ENCODE measurements at regions not wholly inside any gene's neighbourhood (a gene's known extent, or its start where the extent isn't known, plus 50 kb on each side); places are given as distances from the start of the nearest gene placed in this dataset.

DNA sequence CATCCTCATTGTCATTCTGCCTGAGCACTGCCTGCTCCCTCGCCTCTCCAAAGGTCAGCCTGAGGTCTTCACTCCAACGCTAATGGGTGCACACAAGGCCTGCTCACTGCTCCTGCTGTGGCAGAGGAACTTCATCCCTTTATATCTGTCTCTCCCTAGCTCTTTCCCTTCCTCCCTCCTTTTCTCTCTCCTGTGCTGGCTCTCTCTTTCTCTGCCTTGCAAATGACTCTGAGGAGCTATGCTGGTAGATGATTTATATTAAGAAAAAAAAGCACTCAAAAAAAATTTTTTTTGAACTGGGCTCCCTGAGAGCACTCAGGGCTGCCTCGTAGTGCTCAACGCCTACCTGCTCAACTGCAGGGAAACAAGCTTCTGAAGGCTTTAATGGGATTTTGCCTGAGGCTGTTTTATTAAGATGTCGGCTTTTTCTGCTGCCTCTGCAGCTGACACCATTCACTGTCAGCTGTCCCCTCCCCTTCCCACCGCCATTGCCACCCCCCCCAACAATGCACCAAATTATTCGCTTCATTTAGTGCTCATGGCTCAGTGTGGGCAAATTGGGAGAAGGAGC is 137.7 kb upstream of the DEFB112 start:
- no peaks in the 10 kb centered on the region for H3K36me3 Mint-ChIP-seq
- 53% methylated on average over 2 of the region's 7 CpGs for WGBS (ENCODE audit: insufficient coverage)

DNA sequence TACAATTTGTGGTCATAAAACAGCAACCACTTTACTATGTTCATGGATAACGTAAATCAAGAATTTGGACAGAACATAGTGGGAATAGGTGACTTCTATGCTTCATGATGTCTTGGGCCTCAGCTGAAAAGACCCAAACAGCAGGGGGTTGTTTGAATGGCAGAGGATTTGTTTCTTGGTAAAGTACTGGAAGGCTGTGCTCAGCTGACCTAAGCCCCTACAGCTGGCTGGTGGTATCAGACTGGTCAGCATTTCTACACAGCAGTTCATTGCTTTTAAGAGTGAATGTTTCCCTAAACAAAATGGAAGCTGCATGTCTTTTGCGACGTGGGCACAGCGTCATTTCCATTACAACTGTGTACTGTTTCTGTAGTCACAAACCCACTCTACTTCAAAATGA is 148.5 kb upstream of the DEFB112 start:
- Mint-ChIP-seq H3K4me3 (no peak overlapping the region), H3K36me3 (no peaks in the 10 kb centered on the region), H3K4me1 (no peaks in the 10 kb centered on the region), H3K27ac (no peak overlapping the region), H3K9me3 (no peaks in the 10 kb centered on the region), H3K27me3 (ENCODE audit: low read depth in 3 of 3) (peaks cover 0 to 2% (median 0%) of the 10 kb centered on the region in 3 donors)
- Histone ChIP-seq H3K4me3 (replicated peaks in 1 of 3; ENCODE audit: low read depth in 2 of 3, low read length in 3 of 3) (no peak overlapping the region), H4K20me1 (ENCODE audit: insufficient read depth, low read length) (no peaks in the 10 kb centered on the region), H3K9me3 (replicated peaks in 1 of 2; ENCODE audit: control insufficient read depth in 1 of 2, insufficient read depth in 1 of 2, low read length in 2 of 2) (no peaks in the 10 kb centered on the region), H3K4me2 (replicated peaks; ENCODE audit: extremely low read depth, low read length, poor library complexity, severe bottlenecking) (no peak overlapping the region), H3K9ac (ENCODE audit: insufficient read depth, low read length, poor library complexity, severe bottlenecking) (no peak overlapping the region), H2AFZ (ENCODE audit: insufficient read depth, low read depth, low read length, poor library complexity, severe bottlenecking) (no peak overlapping the region), H3K27me3 (ENCODE audit: control insufficient read depth in 2 of 2, insufficient read depth in 2 of 2, low read length in 2 of 2) (no peaks in the 10 kb centered on the region), H3K79me2 (ENCODE audit: insufficient read depth, low read length) (no peaks in the 10 kb centered on the region), H3K36me3 (replicated peaks in 1 of 2; ENCODE audit: control insufficient read depth in 1 of 2, insufficient read depth in 2 of 2, low read length in 2 of 2) (no peaks in the 10 kb centered on the region), H3K4me1 (ENCODE audit: control insufficient read depth in 1 of 2, insufficient read depth in 2 of 2, low read length in 2 of 2) (no peaks in the 10 kb centered on the region), H3K27ac (ENCODE audit: low read depth in 1 of 2, low read length in 2 of 2) (no peak overlapping the region)
- TF ChIP-seq, protein P1, sequence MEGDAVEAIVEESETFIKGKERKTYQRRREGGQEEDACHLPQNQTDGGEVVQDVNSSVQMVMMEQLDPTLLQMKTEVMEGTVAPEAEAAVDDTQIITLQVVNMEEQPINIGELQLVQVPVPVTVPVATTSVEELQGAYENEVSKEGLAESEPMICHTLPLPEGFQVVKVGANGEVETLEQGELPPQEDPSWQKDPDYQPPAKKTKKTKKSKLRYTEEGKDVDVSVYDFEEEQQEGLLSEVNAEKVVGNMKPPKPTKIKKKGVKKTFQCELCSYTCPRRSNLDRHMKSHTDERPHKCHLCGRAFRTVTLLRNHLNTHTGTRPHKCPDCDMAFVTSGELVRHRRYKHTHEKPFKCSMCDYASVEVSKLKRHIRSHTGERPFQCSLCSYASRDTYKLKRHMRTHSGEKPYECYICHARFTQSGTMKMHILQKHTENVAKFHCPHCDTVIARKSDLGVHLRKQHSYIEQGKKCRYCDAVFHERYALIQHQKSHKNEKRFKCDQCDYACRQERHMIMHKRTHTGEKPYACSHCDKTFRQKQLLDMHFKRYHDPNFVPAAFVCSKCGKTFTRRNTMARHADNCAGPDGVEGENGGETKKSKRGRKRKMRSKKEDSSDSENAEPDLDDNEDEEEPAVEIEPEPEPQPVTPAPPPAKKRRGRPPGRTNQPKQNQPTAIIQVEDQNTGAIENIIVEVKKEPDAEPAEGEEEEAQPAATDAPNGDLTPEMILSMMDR (IDR thresholded peaks at IDR 0.05): no peak
- DNase-seq: no peak
- WGBS (ENCODE audit: insufficient coverage): 100% methylated on average over 1 of the region's 4 CpGs
- intact Hi-C loops (cut with micrococcal nuclease): no loop called here

More for the DNA sequence above, 137.7 kb upstream of the DEFB112 start:
- Mint-ChIP-seq H3K27ac (no peak overlapping the region), H3K9me3 (peaks cover 0 to 4% (median 0%) of the 10 kb centered on the region in 7 donors), H3K4me1 (no peaks in the 10 kb centered on the region), H3K4me3 (no peak overlapping the region), H3K27me3 (ENCODE audit: low read depth in 3 of 3) (peaks cover 0 to 2% (median 0%) of the 10 kb centered on the region in 3 donors)
- no peaks in the 10 kb centered on the region for H3K27me3 ChIP-seq (ENCODE audit: control insufficient read depth in 2 of 2, insufficient read depth in 2 of 2, low read length in 2 of 2)
- H3K9me3 ChIP-seq (replicated peaks in 1 of 2; ENCODE audit: control insufficient read depth in 1 of 2, insufficient read depth in 1 of 2, low read length in 2 of 2): no peaks in the 10 kb centered on the region
- no peaks in the 10 kb centered on the region for H3K4me1 ChIP-seq (ENCODE audit: control insufficient read depth in 1 of 2, insufficient read depth in 2 of 2, low read length in 2 of 2)
- TF ChIP-seq, protein P1 (IDR thresholded peaks at IDR 0.05): no peak
- intact Hi-C loops (cut with micrococcal nuclease): no loop called here
- H3K4me2 ChIP-seq (replicated peaks; ENCODE audit: extremely low read depth, low read length, poor library complexity, severe bottlenecking): no peak overlapping the region
- no peak for DNase-seq
- H3K4me3 ChIP-seq (replicated peaks in 1 of 3; ENCODE audit: low read depth in 2 of 3, low read length in 3 of 3): no peak overlapping the region
- H3K9ac ChIP-seq (ENCODE audit: insufficient read depth, low read length, poor library complexity, severe bottlenecking): no peak overlapping the region
- no peak overlapping the region for H3K27ac ChIP-seq (ENCODE audit: low read depth in 1 of 2, low read length in 2 of 2)
- no peak overlapping the region for H2AFZ ChIP-seq (ENCODE audit: insufficient read depth, low read depth, low read length, poor library complexity, severe bottlenecking)
- no peaks in the 10 kb centered on the region for H4K20me1 ChIP-seq (ENCODE audit: insufficient read depth, low read length)
- no peaks in the 10 kb centered on the region for H3K79me2 ChIP-seq (ENCODE audit: insufficient read depth, low read length)
- no peaks in the 10 kb centered on the region for H3K36me3 ChIP-seq (replicated peaks in 1 of 2; ENCODE audit: control insufficient read depth in 1 of 2, insufficient read depth in 2 of 2, low read length in 2 of 2)
